ENCODE measurements at regions not wholly inside any gene's neighbourhood (a gene's known extent, or its start where the extent isn't known, plus 50 kb on each side); places are given as distances from the start of the nearest gene placed in this dataset.

GRCh38 chr2:860259-860855 is 90.3 kb upstream of the SNTG2 start:
- DNase-seq (ENCODE audit: low spot score), result no peak

- DNase-seq (ENCODE audit: low spot score), result no peak
Observed at GRCh38 chr2:858646-859045, 92.0 kb upstream of the SNTG2 start.

- no peak for DNase-seq (ENCODE audit: low spot score)
Observed at GRCh38 chr2:857937-858336, 92.7 kb upstream of the SNTG2 start.

- DNase-seq (ENCODE audit: low spot score), result no peak
Observed at GRCh38 chr2:857081-857480, 93.6 kb upstream of the SNTG2 start.

GRCh38 chr2:856456-856855 is 94.2 kb upstream of the SNTG2 start:
- DNase-seq (ENCODE audit: low spot score), result no peak

- DNase-seq (ENCODE audit: low spot score), result no peak
Observed at GRCh38 chr2:856041-856440, 94.6 kb upstream of the SNTG2 start.

- DNase-seq (ENCODE audit: low spot score), result no peak
Observed at GRCh38 chr2:855177-855576, 95.5 kb upstream of the SNTG2 start.

- DNase-seq (ENCODE audit: low spot score), result peak; percentile 43
Observed at GRCh38 chr2:854460-854859, 96.2 kb upstream of the SNTG2 start.

GRCh38 chr2:853203-853870 is 97.3 kb upstream of the SNTG2 start:
- DNase-seq (ENCODE audit: low spot score), result no peak

- DNase-seq (ENCODE audit: low spot score), result no peak
Observed at GRCh38 chr2:852168-852567, 98.5 kb upstream of the SNTG2 start.

GRCh38 chr2:851680-852079 is 99.0 kb upstream of the SNTG2 start:
- no peak for DNase-seq (ENCODE audit: low spot score)

- no peak for DNase-seq (ENCODE audit: low spot score)
Observed at GRCh38 chr2:851078-851477, 99.6 kb upstream of the SNTG2 start.

- DNase-seq (ENCODE audit: low spot score), result no peak
Observed at GRCh38 chr2:850429-850828, 100.2 kb upstream of the SNTG2 start.

GRCh38 chr2:848099-848498 is 102.5 kb upstream of the SNTG2 start:
- no peak for DNase-seq (ENCODE audit: low spot score)

- no peak for DNase-seq (ENCODE audit: low spot score)
Observed at GRCh38 chr2:847669-848068, 103.0 kb upstream of the SNTG2 start.

GRCh38 chr2:844715-845114 is 105.9 kb upstream of the SNTG2 start:
- DNase-seq (ENCODE audit: low spot score), result no peak

GRCh38 chr2:842151-842803 is 108.4 kb upstream of the SNTG2 start:
- no peak for DNase-seq (ENCODE audit: low spot score)

- no peak for DNase-seq (ENCODE audit: low spot score)
Observed at GRCh38 chr2:841036-841435, 109.6 kb upstream of the SNTG2 start.

GRCh38 chr2:834233-834632 is 116.4 kb upstream of the SNTG2 start:
- DNase-seq (ENCODE audit: low spot score), result no peak

GRCh38 chr2:833180-833579 is 117.5 kb upstream of the SNTG2 start:
- DNase-seq (ENCODE audit: low spot score), result no peak

GRCh38 chr2:832635-833034 is 118.0 kb upstream of the SNTG2 start:
- DNase-seq (ENCODE audit: low spot score), result no peak

- no peak for DNase-seq (ENCODE audit: low spot score)
Observed at GRCh38 chr2:831622-832021, 119.0 kb upstream of the SNTG2 start.

- no peak for DNase-seq (ENCODE audit: low spot score)
Observed at GRCh38 chr2:831225-831536, 119.5 kb upstream of the SNTG2 start.
